Activated T-cell treated with anti-CD3 and anti-CD28 coated beads, Interleukin-2, amount 50 U/mL, for 4 hours (primary cell): ENCODE measurements at regions not wholly inside any gene's neighbourhood (a gene's known extent, or its start where the extent isn't known, plus 50 kb on each side); places are given as distances from the start of the nearest gene placed in this dataset.

ENCODE experiments used
- ATAC-seq, 2 donors: fragments of 200-7000 bp; cut with Tn5 transposase; one replicate each; pipeline ENCODE4 v1.10.0; 2021
- DNase-seq: peaks from one replicate; pipeline ENCODE4 v3.0.0-alpha.2; 2020
- H3K27me3 Mint-ChIP-seq: one replicate; pipeline ENCODE4 v1.8.0; 2021; ENCODE audit warnings: low read depth, mixed read lengths
- H3K36me3 Mint-ChIP-seq: one replicate; pipeline ENCODE4 v1.8.0; 2022; ENCODE audit warnings: mixed read lengths; ENCODE audit not compliant: insufficient read depth
- H3K4me1 Mint-ChIP-seq: one replicate; pipeline ENCODE4 v1.8.0; 2021; ENCODE audit warnings: low read depth, mixed read lengths
- H3K4me3 Mint-ChIP-seq: one replicate; pipeline ENCODE4 v1.8.0; 2021; ENCODE audit warnings: mild to moderate bottlenecking, moderate library complexity, mixed read lengths
- H3K9me3 Mint-ChIP-seq: one replicate; pipeline ENCODE4 v1.8.0; 2021; ENCODE audit warnings: mixed read lengths

- no peak for ATAC-seq
Observed at GRCh38 chr15:94927003-94927402, 695.6 kb downstream of the MCTP2 start.

GRCh38 chr15:94929282-94929681, 697.9 kb downstream of the MCTP2 start:
- Mint-ChIP-seq H3K9me3 (no peaks in the 10 kb centered on the region), H3K36me3 (no peaks in the 10 kb centered on the region), H3K27me3 (no peaks in the 10 kb centered on the region), H3K4me1 (no peaks in the 10 kb centered on the region), H3K4me3 (no peak overlapping the region)
- ATAC-seq (no peak), DNase-seq (no peak)

More at GRCh38 chr15:94927003-94927402, 695.6 kb downstream of the MCTP2 start:
- Mint-ChIP-seq H3K4me3 (no peak overlapping the region), H3K27me3 (no peaks in the 10 kb centered on the region), H3K36me3 (no peaks in the 10 kb centered on the region), H3K9me3 (peaks cover 5% of the 10 kb centered on the region), H3K4me1 (no peaks in the 10 kb centered on the region)
- no peak for DNase-seq

GRCh38 chr15:94930441-94930840, 699.1 kb downstream of the MCTP2 start:
- Mint-ChIP-seq H3K4me3 (no peak overlapping the region), H3K4me1 (no peaks in the 10 kb centered on the region), H3K36me3 (no peaks in the 10 kb centered on the region), H3K27me3 (no peaks in the 10 kb centered on the region), H3K9me3 (no peaks in the 10 kb centered on the region)
- ATAC-seq (no peak), DNase-seq (no peak)

- no peaks in the 10 kb centered on the region for H3K4me1 Mint-ChIP-seq
- ATAC-seq, result no peak
Observed at GRCh38 chr15:94930960-94931359, 699.6 kb downstream of the MCTP2 start.

GRCh38 chr15:94934440-94934839, 703.1 kb downstream of the MCTP2 start:
- no peak for ATAC-seq
- no peaks in the 10 kb centered on the region for H3K4me1 Mint-ChIP-seq
- H3K4me3 Mint-ChIP-seq, result no peak overlapping the region
- no peaks in the 10 kb centered on the region for H3K36me3 Mint-ChIP-seq
- no peaks in the 10 kb centered on the region for H3K27me3 Mint-ChIP-seq
- no peak for DNase-seq
- no peaks in the 10 kb centered on the region for H3K9me3 Mint-ChIP-seq

More at GRCh38 chr15:94930960-94931359, 699.6 kb downstream of the MCTP2 start:
- H3K27me3 Mint-ChIP-seq, result no peaks in the 10 kb centered on the region
- no peak overlapping the region for H3K4me3 Mint-ChIP-seq
- no peaks in the 10 kb centered on the region for H3K36me3 Mint-ChIP-seq
- no peaks in the 10 kb centered on the region for H3K9me3 Mint-ChIP-seq
- DNase-seq, result no peak

GRCh38 chr15:94937242-94937641, 705.9 kb downstream of the MCTP2 start:
- no peak for DNase-seq
- ATAC-seq, result no peak
- no peaks in the 10 kb centered on the region for H3K4me1 Mint-ChIP-seq
- no peak overlapping the region for H3K4me3 Mint-ChIP-seq
- no peaks in the 10 kb centered on the region for H3K27me3 Mint-ChIP-seq
- H3K36me3 Mint-ChIP-seq, result no peaks in the 10 kb centered on the region
- no peaks in the 10 kb centered on the region for H3K9me3 Mint-ChIP-seq

- Mint-ChIP-seq H3K4me3 (no peak overlapping the region), H3K36me3 (no peaks in the 10 kb centered on the region), H3K4me1 (no peaks in the 10 kb centered on the region), H3K9me3 (peaks cover 4% of the 10 kb centered on the region), H3K27me3 (no peaks in the 10 kb centered on the region)
- ATAC-seq (no peak), DNase-seq (no peak)
Observed at GRCh38 chr15:94943888-94944287, 712.5 kb downstream of the MCTP2 start.

- peaks cover 3% of the 10 kb centered on the region for H3K27me3 Mint-ChIP-seq
- ATAC-seq (no peak), DNase-seq (no peak)
- H3K4me1 Mint-ChIP-seq, result no peaks in the 10 kb centered on the region
- peaks cover 14% of the 10 kb centered on the region for H3K9me3 Mint-ChIP-seq
- H3K36me3 Mint-ChIP-seq, result no peaks in the 10 kb centered on the region
- H3K4me3 Mint-ChIP-seq, result no peak overlapping the region
Observed at GRCh38 chr15:94951538-94951937, 720.2 kb downstream of the MCTP2 start.

- Mint-ChIP-seq H3K9me3 (peaks cover 19% of the 10 kb centered on the region), H3K36me3 (no peaks in the 10 kb centered on the region), H3K27me3 (no peaks in the 10 kb centered on the region), H3K4me3 (no peak overlapping the region), H3K4me1 (no peaks in the 10 kb centered on the region)
- ATAC-seq, result no peak
- no peak for DNase-seq
Observed at GRCh38 chr15:94963953-94964352, 732.6 kb downstream of the MCTP2 start.

- no peaks in the 10 kb centered on the region for H3K27me3 Mint-ChIP-seq
- ATAC-seq, result no peak
- H3K4me1 Mint-ChIP-seq, result no peaks in the 10 kb centered on the region
- no peaks in the 10 kb centered on the region for H3K36me3 Mint-ChIP-seq
- DNase-seq, result no peak
- peaks cover 13% of the 10 kb centered on the region for H3K9me3 Mint-ChIP-seq
- no peak overlapping the region for H3K4me3 Mint-ChIP-seq
Observed at GRCh38 chr15:94965593-94965992, 734.2 kb downstream of the MCTP2 start.

GRCh38 chr15:94968133-94968532, 736.8 kb downstream of the MCTP2 start:
- Mint-ChIP-seq H3K27me3 (no peaks in the 10 kb centered on the region), H3K9me3 (peaks cover 7% of the 10 kb centered on the region), H3K4me1 (no peaks in the 10 kb centered on the region), H3K4me3 (no peak overlapping the region), H3K36me3 (no peaks in the 10 kb centered on the region)
- DNase-seq (no peak), ATAC-seq (no peak)

GRCh38 chr15:94970096-94970495, 738.7 kb downstream of the MCTP2 start:
- Mint-ChIP-seq H3K36me3 (no peaks in the 10 kb centered on the region), H3K27me3 (no peaks in the 10 kb centered on the region), H3K4me1 (no peaks in the 10 kb centered on the region), H3K4me3 (no peak overlapping the region), H3K9me3 (peaks cover 5% of the 10 kb centered on the region)
- no peak for DNase-seq
- no peak for ATAC-seq

GRCh38 chr15:94970802-94971201, 739.4 kb downstream of the MCTP2 start:
- Mint-ChIP-seq H3K9me3 (peaks cover 8% of the 10 kb centered on the region), H3K36me3 (no peaks in the 10 kb centered on the region), H3K27me3 (no peaks in the 10 kb centered on the region), H3K4me1 (no peaks in the 10 kb centered on the region), H3K4me3 (no peak overlapping the region)
- ATAC-seq (no peak), DNase-seq (no peak)

GRCh38 chr15:94972314-94972713, 741.0 kb downstream of the MCTP2 start:
- no peaks in the 10 kb centered on the region for H3K27me3 Mint-ChIP-seq
- peaks cover 8% of the 10 kb centered on the region for H3K9me3 Mint-ChIP-seq

GRCh38 chr15:94987085-94987484, 755.7 kb downstream of the MCTP2 start:
- Mint-ChIP-seq H3K9me3 (peaks cover 24% of the 10 kb centered on the region), H3K4me3 (no peak overlapping the region), H3K27me3 (no peaks in the 10 kb centered on the region), H3K36me3 (no peaks in the 10 kb centered on the region), H3K4me1 (no peaks in the 10 kb centered on the region)
- DNase-seq (no peak), ATAC-seq (no peak)

More at GRCh38 chr15:94972314-94972713, 741.0 kb downstream of the MCTP2 start:
- Mint-ChIP-seq H3K4me3 (no peak overlapping the region), H3K36me3 (no peaks in the 10 kb centered on the region), H3K4me1 (no peaks in the 10 kb centered on the region)
- DNase-seq (no peak), ATAC-seq (no peak)

GRCh38 chr15:94991718-94992117, 760.4 kb downstream of the MCTP2 start:
- Mint-ChIP-seq H3K4me3 (no peak overlapping the region), H3K4me1 (no peaks in the 10 kb centered on the region), H3K27me3 (no peaks in the 10 kb centered on the region), H3K9me3 (peaks cover 12% of the 10 kb centered on the region), H3K36me3 (no peaks in the 10 kb centered on the region)
- DNase-seq (no peak), ATAC-seq (no peak)
